D341Med (cell line): ENCODE measurements at regions not wholly inside any gene's neighbourhood (a gene's known extent, or its start where the extent isn't known, plus 50 kb on each side); places are given as distances from the start of the nearest gene placed in this dataset.

Experiments used
- DNase-seq: peaks from one replicate; pipeline ENCODE4 v3.0.0; 2012; ENCODE audit warnings: low spot score

GRCh38 chr5:160175438-160176218 lies 53.7 kb upstream of the FABP6 start:
- peak; percentile 84 for DNase-seq

GRCh38 chr5:160174780-160175437 lies 54.4 kb upstream of the FABP6 start:
- DNase-seq, result no peak

- DNase-seq, result no peak
Observed at GRCh38 chr5:160174290-160174689, 55.0 kb upstream of the FABP6 start.

GRCh38 chr5:160171666-160172065 lies 52.4 kb upstream of the PWWP2A start:
- peak; percentile 50 for DNase-seq

- no peak for DNase-seq
Observed at GRCh38 chr5:160169326-160169725, 50.1 kb upstream of the PWWP2A start.
